K562 (cell line): ENCODE measurements at regions not wholly inside any gene's neighbourhood (a gene's known extent, or its start where the extent isn't known, plus 50 kb on each side); places are given as distances from the start of the nearest gene placed in this dataset.

Source experiments
- ATAC-seq: fragments of 200-7000 bp; cut with Tn5 transposase; 3 replicates; pipeline ENCODE4 v1.9.1; 2020; ENCODE audit warnings: moderate library complexity
- BruUV-seq: library from RNA; stranded (reverse); fragments of 400-500 nt; replicated peaks from 2 replicates; lab custom pipeline; 2021; lab: Mats Ljungman, UMichigan
- CTCF ChIA-PET: fragments of 300-600 bp; formaldehyde crosslinking; extraction: SDS; loops from one replicate; lab custom pipeline; 2021; ENCODE audit warnings: low intra/inter-chr PET ratio; lab: Yijun Ruan, JAX
- POLR2A ChIA-PET: fragments of 300-600, 350-650 bp; sonication (Branson Sonifier 250); formaldehyde crosslinking; extraction: SDS; loops from one replicate; lab custom pipeline; 2021; ENCODE audit warnings: antibody characterized with exemption, inconsistent platforms; lab: Yijun Ruan, JAX
- DNase-seq, 4 experiments: peaks; one replicate each; pipeline versions ENCODE4 v3.0.0 to v3.0.0-alpha.2; 2011 to 2018; ENCODE audit warnings: low spot score in 3 of 4, mixed read lengths in 3 of 4; ENCODE audit errors: extremely low read depth in 1 of 4
- FAIRE-seq: peaks from 2 replicates; lab custom pipeline; 2011; peaks lifted over from hg19 to GRCh38; lab: Jason Lieb, UNC
- H2AFZ ChIP-seq: 2 replicates; pipeline ENCODE4 v1.6.0; 2011; ENCODE audit warnings: low read depth, low read length, control low read depth, inconsistent platforms
- H3K27ac ChIP-seq: fragments of 200-600 bp; 3 replicates; pipeline ENCODE4 v1.8.0; 2011; ENCODE audit warnings: low read depth, mild to moderate bottlenecking, control low read depth, inconsistent platforms, low read length, moderate library complexity, mixed read lengths; ENCODE audit errors: extremely low read depth
- H3K27me3 ChIP-seq, 2 experiments: fragments of 300-600 bp in 1 of 2; 2 replicates in 1 of 2; 3 replicates in 1 of 2; pipeline versions ENCODE4 v1.6.0 to v1.8.0; 2011; ENCODE audit warnings: inconsistent platforms in 2 of 2, low read length in 2 of 2, mild to moderate bottlenecking in 1 of 2, mixed read lengths in 1 of 2, moderate library complexity in 1 of 2; ENCODE audit not compliant: control insufficient read depth in 2 of 2, insufficient read depth in 2 of 2
- H3K36me3 ChIP-seq: fragments of 300-600 bp; 3 replicates; pipeline ENCODE4 v1.8.0; 2011; ENCODE audit warnings: mild to moderate bottlenecking, low read length, inconsistent platforms; ENCODE audit not compliant: control insufficient read depth, insufficient read depth
- H3K4me1 ChIP-seq, 2 experiments: fragments of 200-600 bp in 1 of 2; replicated peaks in 1 of 2; 2 replicates in 1 of 2; 3 replicates in 1 of 2; pipeline versions ENCODE4 v1.5.1 to v1.8.0; 2011; ENCODE audit warnings: inconsistent platforms in 2 of 2, low read length in 2 of 2, mild to moderate bottlenecking in 1 of 2, mixed read lengths in 1 of 2, moderate library complexity in 1 of 2; ENCODE audit not compliant: control insufficient read depth in 2 of 2, insufficient read depth in 2 of 2
- H3K4me2 ChIP-seq: 2 replicates; pipeline ENCODE4 v1.6.1; 2011; ENCODE audit warnings: low read length, control low read depth, inconsistent platforms, mixed read lengths; ENCODE audit not compliant: insufficient read depth
- H3K4me3 ChIP-seq: fragments of 200-600 bp; sonication (generic), shearing (Covaris generic); 2 replicates; pipeline ENCODE4 v1.5.1; 2016; ENCODE audit warnings: control low read depth, inconsistent platforms
- H3K79me2 ChIP-seq: fragments of 200-600 bp; 3 replicates; pipeline ENCODE4 v1.8.0; 2011; ENCODE audit warnings: low read length, inconsistent platforms; ENCODE audit not compliant: control insufficient read depth, insufficient read depth
- H3K9ac ChIP-seq, 2 experiments: 2 replicates each; pipeline versions ENCODE4 v1.6.0 to v1.6.1; 2011; ENCODE audit warnings: low read depth in 2 of 2, low read length in 2 of 2, control low read depth in 1 of 2, inconsistent platforms in 1 of 2, mild to moderate bottlenecking in 1 of 2, mixed read lengths in 1 of 2; ENCODE audit not compliant: insufficient read depth in 1 of 2
- H3K9me1 ChIP-seq: one replicate; pipeline ENCODE4 v1.6.0; 2011; ENCODE audit warnings: inconsistent platforms, mild to moderate bottlenecking, low read length, moderate library complexity; ENCODE audit not compliant: control insufficient read depth, insufficient read depth
- H3K9me3 ChIP-seq: replicated peaks from 2 replicates; pipeline ENCODE4 v1.5.1; 2011; ENCODE audit warnings: low read depth, low read length, inconsistent platforms; ENCODE audit not compliant: control insufficient read depth, insufficient read depth
- H4K20me1 ChIP-seq: replicated peaks from 2 replicates; pipeline ENCODE4 v1.6.1; 2011; ENCODE audit warnings: low read length, inconsistent platforms, mixed read lengths; ENCODE audit not compliant: control insufficient read depth, insufficient read depth
- ARID2 ChIP-seq: fragments of 450-650 bp; IDR thresholded peaks from 2 replicates; pipeline ENCODE4 v1.6.1; 2017; ENCODE audit warnings: antibody characterized with exemption, mild to moderate bottlenecking
- CTCF ChIP-seq, 3 experiments: IDR thresholded peaks in 2 of 3; conservative IDR thresholded peaks in 1 of 3; 2 replicates each; pipeline ENCODE4 v1.5.1; 2011 to 2012; ENCODE audit warnings: low read length in 3 of 3, mild to moderate bottlenecking in 3 of 3, control low read depth in 2 of 3, improper control_type of control experiment in 1 of 3, inconsistent platforms in 1 of 3, low read depth in 1 of 3, mixed read lengths in 1 of 3, moderate library complexity in 1 of 3; ENCODE audit not compliant: insufficient read depth in 2 of 3
- ELF2 ChIP-seq: fragments of 250-450 bp; sonication (Bioruptor Pico); IDR thresholded peaks from 2 replicates; pipeline ENCODE4 v1.5.0; 2021; ENCODE audit warnings: mild to moderate bottlenecking
- GTF2B ChIP-seq: IDR thresholded peaks from 2 replicates; pipeline ENCODE4 v1.6.1; 2011; ENCODE audit not compliant: insufficient read length; ENCODE audit errors: extremely low read depth
- RAD21 ChIP-seq, 2 experiments: fragments of 250-450 bp in 1 of 2; fragments of 450-650 bp in 1 of 2; sonication (Bioruptor Pico) in 1 of 2; formaldehyde crosslinking in 1 of 2; IDR thresholded peaks in 1 of 2; conservative IDR thresholded peaks in 1 of 2; 2 replicates each; pipeline versions ENCODE4 v1.4.0 to v1.8.0; 2020 to 2022; ENCODE audit warnings: mild to moderate bottlenecking in 2 of 2, moderate library complexity in 1 of 2
- REST ChIP-seq, 2 experiments: fragments of 450-650 bp; formaldehyde crosslinking in 1 of 2; IDR thresholded peaks; 2 replicates each; pipeline versions ENCODE4 v1.4.0 to v1.6.1; 2014 to 2020; ENCODE audit warnings: mild to moderate bottlenecking in 2 of 2, borderline replicate concordance in 1 of 2, low read depth in 1 of 2
- in situ Hi-C: fragments of 300-500 bp; cut with MboI; formaldehyde crosslinking; loops from 4 replicates; pipeline ENCODE4 v1.15.0; 2018; ENCODE audit warnings: inconsistent platforms, mixed read lengths
- intact Hi-C: fragments of 100-400 bp; cut with micrococcal nuclease; formaldehyde crosslinking; loops from 2 replicates; pipeline ENCODE4 v1.14.2; 2022
- TF ChIP-seq, protein P1 (sequence below): fragments of 250-450 bp; sonication (Bioruptor Pico); IDR thresholded peaks from 2 replicates; pipeline ENCODE4 v1.8.0; 2021; ENCODE audit warnings: moderate library complexity, mild to moderate bottlenecking, inconsistent platforms
- TF ChIP-seq, protein P2 (sequence below): fragments of 450-650 bp; formaldehyde crosslinking; IDR thresholded peaks from 2 replicates; pipeline ENCODE4 v1.4.0; 2020; ENCODE audit warnings: mild to moderate bottlenecking, moderate library complexity

GRCh38 chr10:80861882-80862281, 324.2 kb downstream of the SH2D4B start:
- POLR2A ChIA-PET, result no interaction called here
- no peaks in the 10 kb centered on the region for H3K36me3 ChIP-seq
- in situ Hi-C loops, result loop anchor here (5.0 kb wide), 1 partner anchor 160 kb away; no protein-coding TSS in a partner anchor
- H3K4me2 ChIP-seq, result no peak overlapping the region
- DNase-seq, result peak; percentile 20 to 43 (median 30)
- no peaks in the 10 kb centered on the region for H3K9me3 ChIP-seq
- H3K79me2 ChIP-seq, result no peaks in the 10 kb centered on the region
- BruUV-seq, result no TSS peak
- H3K4me1 ChIP-seq, result no peaks in the 10 kb centered on the region
- FAIRE-seq, result no peak
- no peak overlapping the region for H3K9ac ChIP-seq
- peaks cover 0 to 4% of the 10 kb centered on the region in 2 experiments; a peak in 3 of 5 replicates for H3K27me3 ChIP-seq
- no peaks in the 10 kb centered on the region for H4K20me1 ChIP-seq
- H3K4me3 ChIP-seq, result no peak overlapping the region
- CTCF ChIA-PET, result interaction anchor here (0.5 to 1.7 kb wide), 3 partner anchors 162 to 275 kb away, joined by 3 to 17 read pairs (median 4); no protein-coding TSS in a partner anchor
- ATAC-seq, result peak; percentile 84
- H3K9me1 ChIP-seq, result no peaks in the 10 kb centered on the region
- H3K27ac ChIP-seq, result no peak overlapping the region
- no peak overlapping the region for H2AFZ ChIP-seq
- intact Hi-C loops, result loop anchor here (1.0 kb wide), 2 partner anchors 163 to 199 kb away; no protein-coding TSS in a partner anchor
- TF ChIP-seq ELF2 (CRISPR knock-in tag) (peak; percentile 28; the same call in 1 of the 2 replicates), REST (IDR thresholded peaks at IDR 0.05; ENCODE audit: borderline replicate concordance) (peak; percentile 87), REST (CRISPR knock-in tag; IDR thresholded peaks at IDR 0.05; ENCODE audit: low read depth) (no peak), GTF2B (no peak), RAD21 (CRISPR knock-in tag; conservative IDR thresholded peaks at IDR 0.05 in 1 of 2, IDR thresholded peaks at IDR 0.05 in 1 of 2) (peak; percentile 81 to 90), CTCF (IDR thresholded peaks at IDR 0.05 in 2 of 3, conservative IDR thresholded peaks at IDR 0.05 in 1 of 3; ENCODE audit: insufficient read depth in 2 of 3, low read depth in 1 of 3, low read length in 3 of 3) (peak; percentile 57 to 82 (median 60); a peak in 4 of 6 replicates), ARID2 (peak; percentile 72)
- TF ChIP-seq, protein P1, sequence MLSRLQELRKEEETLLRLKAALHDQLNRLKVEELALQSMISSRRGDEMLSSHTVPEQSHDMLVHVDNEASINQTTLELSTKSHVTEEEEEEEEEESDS (CRISPR knock-in tag), result no peak
- TF ChIP-seq, protein P2, sequence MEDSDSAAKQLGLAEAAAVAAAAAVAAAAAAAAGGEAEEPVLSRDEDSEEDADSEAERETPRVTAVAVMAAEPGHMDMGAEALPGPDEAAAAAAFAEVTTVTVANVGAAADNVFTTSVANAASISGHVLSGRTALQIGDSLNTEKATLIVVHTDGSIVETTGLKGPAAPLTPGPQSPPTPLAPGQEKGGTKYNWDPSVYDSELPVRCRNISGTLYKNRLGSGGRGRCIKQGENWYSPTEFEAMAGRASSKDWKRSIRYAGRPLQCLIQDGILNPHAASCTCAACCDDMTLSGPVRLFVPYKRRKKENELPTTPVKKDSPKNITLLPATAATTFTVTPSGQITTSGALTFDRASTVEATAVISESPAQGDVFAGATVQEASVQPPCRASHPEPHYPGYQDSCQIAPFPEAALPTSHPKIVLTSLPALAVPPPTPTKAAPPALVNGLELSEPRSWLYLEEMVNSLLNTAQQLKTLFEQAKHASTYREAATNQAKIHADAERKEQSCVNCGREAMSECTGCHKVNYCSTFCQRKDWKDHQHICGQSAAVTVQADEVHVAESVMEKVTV (CRISPR knock-in tag), result peak; percentile 70
